ENCODE measurements at regions not wholly inside any gene's neighbourhood (a gene's known extent, or its start where the extent isn't known, plus 50 kb on each side); places are given as distances from the start of the nearest gene placed in this dataset.

GRCh38 chr22:49518436-49518970 is 309.2 kb downstream of the BRD1 start:
- TF ChIP-seq POLR2A (IDR thresholded peaks at IDR 0.05) (no peak), CTCF (IDR thresholded peaks at IDR 0.05) (no peak), EP300 (IDR thresholded peaks at IDR 0.05) (no peak)
- DNase-seq (ENCODE audit: low spot score in 2 of 2), result no peak
- peaks cover 0 to 25% (median 0%) of the 10 kb centered on the region in 4 donors for H3K9me3 ChIP-seq
- no peaks in the 10 kb centered on the region for H3K4me1 ChIP-seq
- H3K4me3 ChIP-seq, result no peak overlapping the region
- H3K27ac ChIP-seq, result no peak overlapping the region
- no peaks in the 10 kb centered on the region for H3K36me3 ChIP-seq
- WGBS, 2 donors, result 55 to 65% methylated on average over 16 to 22 of the region's 22 CpGs
- H3K27me3 ChIP-seq, result no peaks in the 10 kb centered on the region

DNA sequence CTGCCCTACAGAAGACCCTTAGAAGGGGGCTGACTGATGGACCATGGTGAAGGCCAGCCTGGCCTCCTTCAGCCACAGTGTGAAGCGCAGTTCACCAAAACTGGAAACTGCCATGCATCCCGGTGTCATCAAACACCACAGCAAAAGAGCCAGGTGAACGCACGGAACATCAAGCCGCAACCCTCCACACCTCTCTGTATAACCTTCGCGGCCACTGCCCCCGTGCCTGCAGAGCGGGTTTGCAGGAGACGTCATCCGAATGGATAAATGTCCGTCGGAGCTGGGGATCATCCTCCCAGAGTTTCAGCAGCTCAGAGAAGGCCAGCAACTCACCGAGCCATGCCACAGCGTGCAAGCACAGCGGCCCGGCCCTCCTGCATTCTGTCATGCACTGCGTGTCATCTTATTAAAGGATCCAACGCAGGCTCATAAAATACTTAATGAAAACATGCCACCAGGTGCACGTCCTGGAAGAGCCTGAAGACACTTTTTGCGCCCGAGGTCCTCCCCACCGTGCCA is 309.9 kb downstream of the BRD1 start:
- WGBS, 2 donors, result 80 to 92% methylated on average over 23 of the region's 23 CpGs
- Histone ChIP-seq H3K27ac (no peak overlapping the region), H3K27me3 (no peaks in the 10 kb centered on the region), H3K4me1 (no peaks in the 10 kb centered on the region), H3K9me3 (peaks cover 0 to 21% (median 0%) of the 10 kb centered on the region in 4 donors), H3K36me3 (no peaks in the 10 kb centered on the region), H3K4me3 (no peak overlapping the region)
- TF ChIP-seq POLR2A (IDR thresholded peaks at IDR 0.05) (no peak), CTCF (IDR thresholded peaks at IDR 0.05) (no peak), EP300 (IDR thresholded peaks at IDR 0.05) (no peak)
- no peak for DNase-seq (ENCODE audit: low spot score in 2 of 2)

- Histone ChIP-seq H3K36me3 (no peaks in the 10 kb centered on the region), H3K4me3 (no peak overlapping the region), H3K27ac (no peak overlapping the region), H3K4me1 (no peaks in the 10 kb centered on the region), H3K27me3 (no peaks in the 10 kb centered on the region), H3K9me3 (peaks cover 0 to 21% (median 0%) of the 10 kb centered on the region in 4 donors)
- DNase-seq (ENCODE audit: low spot score in 2 of 2), result no peak
- WGBS, 2 donors, result 90 to 93% methylated on average over 16 of the region's 16 CpGs
- no peak for TF ChIP-seq CTCF (IDR thresholded peaks at IDR 0.05)
- TF ChIP-seq EP300 (IDR thresholded peaks at IDR 0.05), result no peak
- no peak for TF ChIP-seq POLR2A (IDR thresholded peaks at IDR 0.05)
Observed at GRCh38 chr22:49517211-49517610, 310.5 kb downstream of the BRD1 start.

DNA sequence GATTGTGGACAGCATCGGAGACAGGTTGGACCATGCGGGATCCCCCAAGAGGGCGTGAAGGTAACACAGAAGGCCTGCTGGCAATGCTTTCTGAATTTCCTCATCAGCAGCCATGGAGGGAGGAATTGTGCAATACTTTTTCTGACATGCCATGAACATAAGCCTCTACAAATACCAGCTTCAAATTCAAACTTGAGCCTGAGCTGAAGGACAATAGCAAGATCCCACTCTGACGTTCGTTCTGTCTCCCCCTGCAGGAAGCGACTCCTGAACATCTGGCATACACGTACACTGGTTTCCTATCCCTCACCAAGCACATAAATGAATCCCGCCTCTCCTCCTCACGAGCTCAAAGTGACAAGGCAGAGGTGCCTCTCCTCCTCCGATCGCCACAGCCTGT is 312.2 kb downstream of the BRD1 start:
- Histone ChIP-seq H3K9me3 (peaks cover 0 to 17% (median 0%) of the 10 kb centered on the region in 4 donors), H3K4me3 (no peak overlapping the region), H3K27ac (no peak overlapping the region), H3K4me1 (no peaks in the 10 kb centered on the region), H3K36me3 (no peaks in the 10 kb centered on the region), H3K27me3 (no peaks in the 10 kb centered on the region)
- TF ChIP-seq CTCF (IDR thresholded peaks at IDR 0.05) (no peak), POLR2A (IDR thresholded peaks at IDR 0.05) (no peak), EP300 (IDR thresholded peaks at IDR 0.05) (no peak)
- no peak for DNase-seq (ENCODE audit: low spot score in 2 of 2)
- WGBS, 2 donors, result 86 to 87% methylated on average over 11 of the region's 11 CpGs

- WGBS, 2 donors, result 67% methylated on average over 10 of the region's 10 CpGs
- Histone ChIP-seq H3K27ac (no peak overlapping the region), H3K27me3 (no peaks in the 10 kb centered on the region), H3K4me1 (no peaks in the 10 kb centered on the region), H3K4me3 (no peak overlapping the region), H3K9me3 (peaks cover 0 to 15% (median 0%) of the 10 kb centered on the region in 4 donors), H3K36me3 (no peaks in the 10 kb centered on the region)
- TF ChIP-seq EP300 (IDR thresholded peaks at IDR 0.05) (no peak), POLR2A (IDR thresholded peaks at IDR 0.05) (no peak), CTCF (IDR thresholded peaks at IDR 0.05) (no peak)
- no peak for DNase-seq (ENCODE audit: low spot score in 2 of 2)
Observed at GRCh38 chr22:49514641-49515040, 313.0 kb downstream of the BRD1 start.

All from tibial nerve (tissue), 4 donors.